GM23338 (cell line): ENCODE measurements at regions not wholly inside any gene's neighbourhood (a gene's known extent, or its start where the extent isn't known, plus 50 kb on each side); places are given as distances from the start of the nearest gene placed in this dataset.

Source experiments
- CREB1 ChIP-seq: fragments of 250-450 bp; sonication (Bioruptor Pico); IDR thresholded peaks from 2 replicates; pipeline ENCODE4 v1.5.0; 2020; ENCODE audit warnings: low read depth, mild to moderate bottlenecking, moderate library complexity
- EZH2 ChIP-seq: fragments of 200-600 bp; sonication (generic); IDR thresholded peaks from one replicate; pipeline ENCODE4 v1.8.0; 2017; ENCODE audit warnings: antibody characterized with exemption, mild to moderate bottlenecking, low read depth; ENCODE audit not compliant: unreplicated experiment
- EZH2phosphoT487 ChIP-seq: fragments of 200-600 bp; sonication (generic); IDR thresholded peaks from one replicate; pipeline ENCODE4 v1.8.1; 2018; ENCODE audit warnings: antibody characterized with exemption; ENCODE audit not compliant: unreplicated experiment
- JUNB ChIP-seq: IDR thresholded peaks from one replicate; pipeline ENCODE4 v1.6.1; 2016; ENCODE audit warnings: antibody characterized with exemption; ENCODE audit not compliant: unreplicated experiment
- NANOG ChIP-seq: IDR thresholded peaks from 2 replicates; pipeline ENCODE4 v1.6.1; 2016; ENCODE audit warnings: antibody characterized with exemption, borderline replicate concordance
- POLR2AphosphoS5 ChIP-seq: IDR thresholded peaks from 2 replicates; pipeline ENCODE4 v1.6.1; 2016; ENCODE audit warnings: antibody characterized with exemption, low read depth
- STAT1 ChIP-seq: IDR thresholded peaks from one replicate; pipeline ENCODE4 v1.6.1; 2016; ENCODE audit warnings: antibody characterized with exemption; ENCODE audit not compliant: unreplicated experiment
- ZNF114 ChIP-seq: fragments of 250-450 bp; sonication (Bioruptor Pico); IDR thresholded peaks from 2 replicates; pipeline ENCODE4 v1.5.0; 2020; ENCODE audit warnings: mild to moderate bottlenecking, moderate library complexity
- ZNF331 ChIP-seq: fragments of 250-450 bp; sonication (Bioruptor Pico); IDR thresholded peaks from 2 replicates; pipeline ENCODE4 v1.5.0; 2020; ENCODE audit warnings: low read depth, mild to moderate bottlenecking, moderate library complexity
- TF ChIP-seq, protein P1 (sequence below), 2 experiments: fragments of 200-600 bp in 1 of 2; sonication (generic) in 1 of 2; conservative IDR thresholded peaks; 2 replicates each; pipeline versions ENCODE4 v1.5.1 to v1.6.1; 2016 to 2017; ENCODE audit warnings: antibody characterized with exemption in 2 of 2, low read depth in 2 of 2, mild to moderate bottlenecking in 2 of 2, moderate library complexity in 1 of 2
- TF ChIP-seq, protein P2 (sequence below): IDR thresholded peaks from one replicate; pipeline ENCODE4 v1.6.1; 2018; ENCODE audit warnings: antibody characterized with exemption; ENCODE audit not compliant: unreplicated experiment
- TF ChIP-seq, protein P3 (sequence below): IDR thresholded peaks from 2 replicates; pipeline ENCODE4 v1.6.1; 2016; ENCODE audit warnings: antibody characterized with exemption
- TF ChIP-seq, protein P4 (sequence below): fragments of 250-450 bp; sonication (Bioruptor Pico); IDR thresholded peaks from 2 replicates; pipeline ENCODE4 v1.5.0; 2020; ENCODE audit warnings: mild to moderate bottlenecking, moderate library complexity

DNA sequence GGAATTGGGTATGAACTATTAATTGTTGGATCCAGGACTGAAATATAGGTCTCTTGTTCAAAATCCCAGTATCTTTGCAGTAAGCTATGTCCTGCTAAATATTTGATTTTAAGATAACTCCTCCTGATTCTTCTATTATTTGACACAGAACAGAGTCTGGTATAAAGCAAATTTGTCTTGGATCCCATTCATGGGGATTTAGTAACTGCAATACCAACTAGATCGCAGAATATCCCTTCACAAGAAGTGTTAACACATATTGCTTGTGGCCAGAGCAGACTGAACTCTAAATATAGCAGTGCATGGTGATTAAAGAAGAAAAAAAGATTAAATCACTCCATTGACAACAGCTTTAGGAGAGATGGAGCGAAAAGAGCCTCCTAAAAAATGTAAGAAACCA lies 68.2 kb upstream of the ARHGAP42 start:
- TF ChIP-seq POLR2AphosphoS5 (no peak), EZH2 (no peak), EZH2phosphoT487 (no peak), CREB1 (CRISPR knock-in tag) (no peak), JUNB (no peak), ZNF114 (CRISPR knock-in tag) (no peak), STAT1 (no peak), NANOG (no peak), ZNF331 (CRISPR knock-in tag) (no peak)
- TF ChIP-seq, protein P1, sequence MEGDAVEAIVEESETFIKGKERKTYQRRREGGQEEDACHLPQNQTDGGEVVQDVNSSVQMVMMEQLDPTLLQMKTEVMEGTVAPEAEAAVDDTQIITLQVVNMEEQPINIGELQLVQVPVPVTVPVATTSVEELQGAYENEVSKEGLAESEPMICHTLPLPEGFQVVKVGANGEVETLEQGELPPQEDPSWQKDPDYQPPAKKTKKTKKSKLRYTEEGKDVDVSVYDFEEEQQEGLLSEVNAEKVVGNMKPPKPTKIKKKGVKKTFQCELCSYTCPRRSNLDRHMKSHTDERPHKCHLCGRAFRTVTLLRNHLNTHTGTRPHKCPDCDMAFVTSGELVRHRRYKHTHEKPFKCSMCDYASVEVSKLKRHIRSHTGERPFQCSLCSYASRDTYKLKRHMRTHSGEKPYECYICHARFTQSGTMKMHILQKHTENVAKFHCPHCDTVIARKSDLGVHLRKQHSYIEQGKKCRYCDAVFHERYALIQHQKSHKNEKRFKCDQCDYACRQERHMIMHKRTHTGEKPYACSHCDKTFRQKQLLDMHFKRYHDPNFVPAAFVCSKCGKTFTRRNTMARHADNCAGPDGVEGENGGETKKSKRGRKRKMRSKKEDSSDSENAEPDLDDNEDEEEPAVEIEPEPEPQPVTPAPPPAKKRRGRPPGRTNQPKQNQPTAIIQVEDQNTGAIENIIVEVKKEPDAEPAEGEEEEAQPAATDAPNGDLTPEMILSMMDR (conservative IDR thresholded peaks at IDR 0.05; ENCODE audit: low read depth in 2 of 2) = no peak
- TF ChIP-seq, protein P2, sequence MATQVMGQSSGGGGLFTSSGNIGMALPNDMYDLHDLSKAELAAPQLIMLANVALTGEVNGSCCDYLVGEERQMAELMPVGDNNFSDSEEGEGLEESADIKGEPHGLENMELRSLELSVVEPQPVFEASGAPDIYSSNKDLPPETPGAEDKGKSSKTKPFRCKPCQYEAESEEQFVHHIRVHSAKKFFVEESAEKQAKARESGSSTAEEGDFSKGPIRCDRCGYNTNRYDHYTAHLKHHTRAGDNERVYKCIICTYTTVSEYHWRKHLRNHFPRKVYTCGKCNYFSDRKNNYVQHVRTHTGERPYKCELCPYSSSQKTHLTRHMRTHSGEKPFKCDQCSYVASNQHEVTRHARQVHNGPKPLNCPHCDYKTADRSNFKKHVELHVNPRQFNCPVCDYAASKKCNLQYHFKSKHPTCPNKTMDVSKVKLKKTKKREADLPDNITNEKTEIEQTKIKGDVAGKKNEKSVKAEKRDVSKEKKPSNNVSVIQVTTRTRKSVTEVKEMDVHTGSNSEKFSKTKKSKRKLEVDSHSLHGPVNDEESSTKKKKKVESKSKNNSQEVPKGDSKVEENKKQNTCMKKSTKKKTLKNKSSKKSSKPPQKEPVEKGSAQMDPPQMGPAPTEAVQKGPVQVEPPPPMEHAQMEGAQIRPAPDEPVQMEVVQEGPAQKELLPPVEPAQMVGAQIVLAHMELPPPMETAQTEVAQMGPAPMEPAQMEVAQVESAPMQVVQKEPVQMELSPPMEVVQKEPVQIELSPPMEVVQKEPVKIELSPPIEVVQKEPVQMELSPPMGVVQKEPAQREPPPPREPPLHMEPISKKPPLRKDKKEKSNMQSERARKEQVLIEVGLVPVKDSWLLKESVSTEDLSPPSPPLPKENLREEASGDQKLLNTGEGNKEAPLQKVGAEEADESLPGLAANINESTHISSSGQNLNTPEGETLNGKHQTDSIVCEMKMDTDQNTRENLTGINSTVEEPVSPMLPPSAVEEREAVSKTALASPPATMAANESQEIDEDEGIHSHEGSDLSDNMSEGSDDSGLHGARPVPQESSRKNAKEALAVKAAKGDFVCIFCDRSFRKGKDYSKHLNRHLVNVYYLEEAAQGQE = no peak
- TF ChIP-seq, protein P3, sequence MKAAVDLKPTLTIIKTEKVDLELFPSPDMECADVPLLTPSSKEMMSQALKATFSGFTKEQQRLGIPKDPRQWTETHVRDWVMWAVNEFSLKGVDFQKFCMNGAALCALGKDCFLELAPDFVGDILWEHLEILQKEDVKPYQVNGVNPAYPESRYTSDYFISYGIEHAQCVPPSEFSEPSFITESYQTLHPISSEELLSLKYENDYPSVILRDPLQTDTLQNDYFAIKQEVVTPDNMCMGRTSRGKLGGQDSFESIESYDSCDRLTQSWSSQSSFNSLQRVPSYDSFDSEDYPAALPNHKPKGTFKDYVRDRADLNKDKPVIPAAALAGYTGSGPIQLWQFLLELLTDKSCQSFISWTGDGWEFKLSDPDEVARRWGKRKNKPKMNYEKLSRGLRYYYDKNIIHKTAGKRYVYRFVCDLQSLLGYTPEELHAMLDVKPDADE = no peak
- TF ChIP-seq, protein P4, sequence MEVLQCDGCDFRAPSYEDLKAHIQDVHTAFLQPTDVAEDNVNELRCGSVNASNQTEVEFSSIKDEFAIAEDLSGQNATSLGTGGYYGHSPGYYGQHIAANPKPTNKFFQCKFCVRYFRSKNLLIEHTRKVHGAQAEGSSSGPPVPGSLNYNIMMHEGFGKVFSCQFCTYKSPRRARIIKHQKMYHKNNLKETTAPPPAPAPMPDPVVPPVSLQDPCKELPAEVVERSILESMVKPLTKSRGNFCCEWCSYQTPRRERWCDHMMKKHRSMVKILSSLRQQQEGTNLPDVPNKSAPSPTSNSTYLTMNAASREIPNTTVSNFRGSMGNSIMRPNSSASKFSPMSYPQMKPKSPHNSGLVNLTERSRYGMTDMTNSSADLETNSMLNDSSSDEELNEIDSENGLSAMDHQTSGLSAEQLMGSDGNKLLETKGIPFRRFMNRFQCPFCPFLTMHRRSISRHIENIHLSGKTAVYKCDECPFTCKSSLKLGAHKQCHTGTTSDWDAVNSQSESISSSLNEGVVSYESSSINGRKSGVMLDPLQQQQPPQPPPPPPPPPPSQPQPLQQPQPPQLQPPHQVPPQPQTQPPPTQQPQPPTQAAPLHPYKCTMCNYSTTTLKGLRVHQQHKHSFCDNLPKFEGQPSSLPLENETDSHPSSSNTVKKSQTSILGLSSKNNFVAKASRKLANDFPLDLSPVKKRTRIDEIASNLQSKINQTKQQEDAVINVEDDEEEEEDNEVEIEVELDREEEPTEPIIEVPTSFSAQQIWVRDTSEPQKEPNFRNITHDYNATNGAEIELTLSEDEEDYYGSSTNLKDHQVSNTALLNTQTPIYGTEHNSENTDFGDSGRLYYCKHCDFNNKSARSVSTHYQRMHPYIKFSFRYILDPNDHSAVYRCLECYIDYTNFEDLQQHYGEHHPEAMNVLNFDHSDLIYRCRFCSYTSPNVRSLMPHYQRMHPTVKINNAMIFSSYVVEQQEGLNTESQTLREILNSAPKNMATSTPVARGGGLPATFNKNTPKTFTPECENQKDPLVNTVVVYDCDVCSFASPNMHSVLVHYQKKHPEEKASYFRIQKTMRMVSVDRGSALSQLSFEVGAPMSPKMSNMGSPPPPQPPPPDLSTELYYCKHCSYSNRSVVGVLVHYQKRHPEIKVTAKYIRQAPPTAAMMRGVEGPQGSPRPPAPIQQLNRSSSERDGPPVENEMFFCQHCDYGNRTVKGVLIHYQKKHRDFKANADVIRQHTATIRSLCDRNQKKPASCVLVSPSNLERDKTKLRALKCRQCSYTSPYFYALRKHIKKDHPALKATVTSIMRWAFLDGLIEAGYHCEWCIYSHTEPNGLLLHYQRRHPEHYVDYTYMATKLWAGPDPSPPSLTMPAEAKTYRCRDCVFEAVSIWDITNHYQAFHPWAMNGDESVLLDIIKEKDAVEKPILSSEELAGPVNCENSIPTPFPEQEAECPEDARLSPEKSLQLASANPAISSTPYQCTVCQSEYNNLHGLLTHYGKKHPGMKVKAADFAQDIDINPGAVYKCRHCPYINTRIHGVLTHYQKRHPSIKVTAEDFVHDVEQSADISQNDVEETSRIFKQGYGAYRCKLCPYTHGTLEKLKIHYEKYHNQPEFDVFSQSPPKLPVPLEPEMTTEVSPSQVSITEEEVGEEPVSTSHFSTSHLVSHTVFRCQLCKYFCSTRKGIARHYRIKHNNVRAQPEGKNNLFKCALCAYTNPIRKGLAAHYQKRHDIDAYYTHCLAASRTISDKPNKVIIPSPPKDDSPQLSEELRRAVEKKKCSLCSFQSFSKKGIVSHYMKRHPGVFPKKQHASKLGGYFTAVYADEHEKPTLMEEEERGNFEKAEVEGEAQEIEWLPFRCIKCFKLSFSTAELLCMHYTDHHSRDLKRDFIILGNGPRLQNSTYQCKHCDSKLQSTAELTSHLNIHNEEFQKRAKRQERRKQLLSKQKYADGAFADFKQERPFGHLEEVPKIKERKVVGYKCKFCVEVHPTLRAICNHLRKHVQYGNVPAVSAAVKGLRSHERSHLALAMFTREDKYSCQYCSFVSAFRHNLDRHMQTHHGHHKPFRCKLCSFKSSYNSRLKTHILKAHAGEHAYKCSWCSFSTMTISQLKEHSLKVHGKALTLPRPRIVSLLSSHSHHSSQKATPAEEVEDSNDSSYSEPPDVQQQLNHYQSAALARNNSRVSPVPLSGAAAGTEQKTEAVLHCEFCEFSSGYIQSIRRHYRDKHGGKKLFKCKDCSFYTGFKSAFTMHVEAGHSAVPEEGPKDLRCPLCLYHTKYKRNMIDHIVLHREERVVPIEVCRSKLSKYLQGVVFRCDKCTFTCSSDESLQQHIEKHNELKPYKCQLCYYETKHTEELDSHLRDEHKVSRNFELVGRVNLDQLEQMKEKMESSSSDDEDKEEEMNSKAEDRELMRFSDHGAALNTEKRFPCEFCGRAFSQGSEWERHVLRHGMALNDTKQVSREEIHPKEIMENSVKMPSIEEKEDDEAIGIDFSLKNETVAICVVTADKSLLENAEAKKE = no peak
